ENCODE measurements at regions not wholly inside any gene's neighbourhood (a gene's known extent, or its start where the extent isn't known, plus 50 kb on each side); places are given as distances from the start of the nearest gene placed in this dataset.

DNA sequence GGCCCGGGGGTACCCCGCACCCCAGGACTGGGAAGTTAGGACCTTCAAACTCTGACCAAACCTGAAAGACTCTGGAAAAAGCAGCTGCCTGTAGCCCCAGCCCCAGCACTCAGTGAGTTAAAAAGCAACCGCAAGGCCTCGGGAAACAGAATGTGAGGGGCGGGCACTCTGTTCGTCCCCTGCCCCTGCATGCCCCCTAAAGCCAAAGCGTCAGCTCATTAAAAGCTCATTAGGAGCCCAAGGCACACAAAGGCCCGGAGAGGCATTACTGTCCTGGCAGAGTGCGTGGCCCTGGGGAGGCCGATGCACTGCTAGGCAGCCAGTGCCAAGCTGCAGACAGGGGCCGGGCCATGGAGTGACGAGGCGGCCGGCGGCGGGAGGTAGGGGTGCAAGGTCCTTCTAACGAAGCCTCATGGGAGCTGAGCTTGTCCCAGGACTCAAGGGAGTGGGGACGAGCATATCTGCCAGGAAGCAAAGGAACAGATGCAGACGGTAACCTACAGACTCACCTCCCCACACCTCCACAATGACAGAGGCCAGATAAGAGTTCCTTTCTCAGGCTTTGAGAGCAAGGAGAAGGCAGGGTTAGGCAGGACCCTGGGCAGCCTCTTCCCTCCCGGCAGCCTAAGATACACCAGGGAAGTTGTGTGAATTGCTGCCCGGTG, 116.8 kb downstream of the ENGASE start:
- no peaks in the 10 kb centered on the region for H3K79me2 ChIP-seq (replicated peaks; ENCODE audit: insufficient read depth, low read length)
- H3F3A ChIP-seq (ENCODE audit: insufficient read depth, low read length, poor library complexity, severe bottlenecking): no peaks in the 10 kb centered on the region
- no peaks in the 10 kb centered on the region for H4K20me1 ChIP-seq (ENCODE audit: insufficient read depth)
- H3K36me3 ChIP-seq (ENCODE audit: insufficient read depth, low read length): no peaks in the 10 kb centered on the region
- TF ChIP-seq RAD21 (conservative IDR thresholded peaks at IDR 0.05): no peak
- no peak for TF ChIP-seq EP300 (conservative IDR thresholded peaks at IDR 0.05; ENCODE audit: poor library complexity, severe bottlenecking)
- TF ChIP-seq EZH2 (IDR thresholded peaks at IDR 0.05; ENCODE audit: borderline replicate concordance, insufficient read depth, low read length, poor library complexity, severe bottlenecking): no peak
- TF ChIP-seq, protein P1, sequence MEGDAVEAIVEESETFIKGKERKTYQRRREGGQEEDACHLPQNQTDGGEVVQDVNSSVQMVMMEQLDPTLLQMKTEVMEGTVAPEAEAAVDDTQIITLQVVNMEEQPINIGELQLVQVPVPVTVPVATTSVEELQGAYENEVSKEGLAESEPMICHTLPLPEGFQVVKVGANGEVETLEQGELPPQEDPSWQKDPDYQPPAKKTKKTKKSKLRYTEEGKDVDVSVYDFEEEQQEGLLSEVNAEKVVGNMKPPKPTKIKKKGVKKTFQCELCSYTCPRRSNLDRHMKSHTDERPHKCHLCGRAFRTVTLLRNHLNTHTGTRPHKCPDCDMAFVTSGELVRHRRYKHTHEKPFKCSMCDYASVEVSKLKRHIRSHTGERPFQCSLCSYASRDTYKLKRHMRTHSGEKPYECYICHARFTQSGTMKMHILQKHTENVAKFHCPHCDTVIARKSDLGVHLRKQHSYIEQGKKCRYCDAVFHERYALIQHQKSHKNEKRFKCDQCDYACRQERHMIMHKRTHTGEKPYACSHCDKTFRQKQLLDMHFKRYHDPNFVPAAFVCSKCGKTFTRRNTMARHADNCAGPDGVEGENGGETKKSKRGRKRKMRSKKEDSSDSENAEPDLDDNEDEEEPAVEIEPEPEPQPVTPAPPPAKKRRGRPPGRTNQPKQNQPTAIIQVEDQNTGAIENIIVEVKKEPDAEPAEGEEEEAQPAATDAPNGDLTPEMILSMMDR (IDR thresholded peaks at IDR 0.05; ENCODE audit: poor library complexity, severe bottlenecking): no peak
- no peak for TF ChIP-seq POLR2AphosphoS5 (IDR thresholded peaks at IDR 0.05)
- TF ChIP-seq SMC3 (conservative IDR thresholded peaks at IDR 0.05; ENCODE audit: poor library complexity): no peak
- TF ChIP-seq, protein P2, sequence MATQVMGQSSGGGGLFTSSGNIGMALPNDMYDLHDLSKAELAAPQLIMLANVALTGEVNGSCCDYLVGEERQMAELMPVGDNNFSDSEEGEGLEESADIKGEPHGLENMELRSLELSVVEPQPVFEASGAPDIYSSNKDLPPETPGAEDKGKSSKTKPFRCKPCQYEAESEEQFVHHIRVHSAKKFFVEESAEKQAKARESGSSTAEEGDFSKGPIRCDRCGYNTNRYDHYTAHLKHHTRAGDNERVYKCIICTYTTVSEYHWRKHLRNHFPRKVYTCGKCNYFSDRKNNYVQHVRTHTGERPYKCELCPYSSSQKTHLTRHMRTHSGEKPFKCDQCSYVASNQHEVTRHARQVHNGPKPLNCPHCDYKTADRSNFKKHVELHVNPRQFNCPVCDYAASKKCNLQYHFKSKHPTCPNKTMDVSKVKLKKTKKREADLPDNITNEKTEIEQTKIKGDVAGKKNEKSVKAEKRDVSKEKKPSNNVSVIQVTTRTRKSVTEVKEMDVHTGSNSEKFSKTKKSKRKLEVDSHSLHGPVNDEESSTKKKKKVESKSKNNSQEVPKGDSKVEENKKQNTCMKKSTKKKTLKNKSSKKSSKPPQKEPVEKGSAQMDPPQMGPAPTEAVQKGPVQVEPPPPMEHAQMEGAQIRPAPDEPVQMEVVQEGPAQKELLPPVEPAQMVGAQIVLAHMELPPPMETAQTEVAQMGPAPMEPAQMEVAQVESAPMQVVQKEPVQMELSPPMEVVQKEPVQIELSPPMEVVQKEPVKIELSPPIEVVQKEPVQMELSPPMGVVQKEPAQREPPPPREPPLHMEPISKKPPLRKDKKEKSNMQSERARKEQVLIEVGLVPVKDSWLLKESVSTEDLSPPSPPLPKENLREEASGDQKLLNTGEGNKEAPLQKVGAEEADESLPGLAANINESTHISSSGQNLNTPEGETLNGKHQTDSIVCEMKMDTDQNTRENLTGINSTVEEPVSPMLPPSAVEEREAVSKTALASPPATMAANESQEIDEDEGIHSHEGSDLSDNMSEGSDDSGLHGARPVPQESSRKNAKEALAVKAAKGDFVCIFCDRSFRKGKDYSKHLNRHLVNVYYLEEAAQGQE (IDR thresholded peaks at IDR 0.05; ENCODE audit: borderline replicate concordance): no peak
- TF ChIP-seq TAF1 (IDR thresholded peaks at IDR 0.05; ENCODE audit: low read depth): no peak
- H3K4me3 ChIP-seq (ENCODE audit: low read length): no peak overlapping the region
- peaks cover 4% of the 10 kb centered on the region for H3K27me3 ChIP-seq (ENCODE audit: insufficient read depth, low read depth, low read length)
- no peaks in the 10 kb centered on the region for H3K9me2 ChIP-seq (ENCODE audit: insufficient read depth, low read length)
- no peak overlapping the region for H3K4me2 ChIP-seq (ENCODE audit: low read length)
- H3K27ac ChIP-seq (ENCODE audit: low read length): no peak overlapping the region
- no peaks in the 10 kb centered on the region for H3K9me3 ChIP-seq (ENCODE audit: low read length)
- peak overlapping the region; percentile 2 for H3K9ac ChIP-seq (ENCODE audit: low read length)
- no peak overlapping the region for H2AFZ ChIP-seq (ENCODE audit: low read depth, low read length)

DNA sequence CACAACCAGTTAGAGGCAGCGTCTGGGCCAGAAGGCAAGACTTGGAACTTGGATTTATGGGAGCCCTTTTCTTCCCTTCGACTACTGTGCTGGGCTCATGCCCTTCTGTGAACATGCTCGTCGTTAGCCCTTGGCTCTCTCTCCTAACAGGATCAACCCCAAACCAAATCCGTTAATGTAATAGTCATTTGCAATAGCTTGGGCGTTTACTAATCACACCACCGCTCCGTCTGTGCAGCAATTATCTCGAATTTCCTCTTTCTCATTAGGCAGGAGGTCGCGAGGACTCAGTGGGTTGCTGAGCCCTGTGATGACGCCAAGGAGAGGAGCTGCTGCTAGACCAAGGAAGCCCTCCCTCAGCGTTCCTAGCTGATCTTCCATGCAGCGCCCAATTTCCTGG, 114.7 kb downstream of the ENGASE start:
- TF ChIP-seq TAF1 (IDR thresholded peaks at IDR 0.05; ENCODE audit: low read depth) (no peak), SMC3 (conservative IDR thresholded peaks at IDR 0.05; ENCODE audit: poor library complexity) (no peak), EZH2 (IDR thresholded peaks at IDR 0.05; ENCODE audit: borderline replicate concordance, insufficient read depth, low read length, poor library complexity, severe bottlenecking) (no peak), EP300 (conservative IDR thresholded peaks at IDR 0.05; ENCODE audit: poor library complexity, severe bottlenecking) (no peak), RAD21 (conservative IDR thresholded peaks at IDR 0.05) (no peak), MXI1 (conservative IDR thresholded peaks at IDR 0.05; ENCODE audit: poor library complexity, severe bottlenecking) (no peak), POLR2AphosphoS5 (IDR thresholded peaks at IDR 0.05) (no peak)
- TF ChIP-seq, protein P2 (IDR thresholded peaks at IDR 0.05; ENCODE audit: borderline replicate concordance): no peak
- TF ChIP-seq, protein P1 (IDR thresholded peaks at IDR 0.05; ENCODE audit: poor library complexity, severe bottlenecking): no peak
- Histone ChIP-seq H3K27ac (ENCODE audit: low read length) (no peak overlapping the region), H3K79me2 (replicated peaks; ENCODE audit: insufficient read depth, low read length) (no peaks in the 10 kb centered on the region), H3K9ac (ENCODE audit: low read length) (no peak overlapping the region), H3K4me3 (ENCODE audit: low read length) (no peak overlapping the region), H3K27me3 (ENCODE audit: insufficient read depth, low read depth, low read length) (peaks cover 22% of the 10 kb centered on the region), H2AFZ (ENCODE audit: low read depth, low read length) (no peak overlapping the region), H3K4me2 (ENCODE audit: low read length) (no peak overlapping the region), H3K9me2 (ENCODE audit: insufficient read depth, low read length) (no peaks in the 10 kb centered on the region), H4K20me1 (ENCODE audit: insufficient read depth) (no peaks in the 10 kb centered on the region), H3F3A (ENCODE audit: insufficient read depth, low read length, poor library complexity, severe bottlenecking) (no peaks in the 10 kb centered on the region), H3K9me3 (ENCODE audit: low read length) (no peaks in the 10 kb centered on the region), H3K36me3 (ENCODE audit: insufficient read depth, low read length) (no peaks in the 10 kb centered on the region)

Measured in neural cell (in vitro differentiated cells).